HCT116 (cell line): ENCODE measurements at regions not wholly inside any gene's neighbourhood (a gene's known extent, or its start where the extent isn't known, plus 50 kb on each side); places are given as distances from the start of the nearest gene placed in this dataset.
"Not testable (repeated sequence)": the region's sequence is repeated elsewhere in the genome, so short reads cannot be mapped to it uniquely, and the experiment has no call there.

ENCODE experiments used
- CBX3 ChIP-seq: IDR thresholded peaks from 2 replicates; pipeline ENCODE4 v1.6.1; 2012; ENCODE audit warnings: low read depth
- CEBPB ChIP-seq: IDR thresholded peaks from 2 replicates; pipeline ENCODE4 v1.6.1; 2012; ENCODE audit warnings: low read depth
- EZH2 ChIP-seq: fragments of 200-600 bp; sonication (generic); IDR thresholded peaks from 2 replicates; pipeline ENCODE4 v1.6.1; 2017; ENCODE audit warnings: antibody characterized with exemption, mixed run types
- POLR2A ChIP-seq: IDR thresholded peaks from 2 replicates; pipeline ENCODE4 v1.7.0; 2011; ENCODE audit warnings: borderline replicate concordance; ENCODE audit not compliant: insufficient read depth, insufficient read length; ENCODE audit errors: extremely low read depth
- POLR2AphosphoS5 ChIP-seq: IDR thresholded peaks from 2 replicates; pipeline ENCODE4 v1.6.1; 2011; ENCODE audit warnings: mild to moderate bottlenecking, low read depth, low read length, moderate library complexity
- RAD21 ChIP-seq: IDR thresholded peaks from 2 replicates; pipeline ENCODE4 v1.6.1; 2012; ENCODE audit warnings: low read depth, mild to moderate bottlenecking
- SP1 ChIP-seq: IDR thresholded peaks from 2 replicates; pipeline ENCODE4 v1.6.1; 2012; ENCODE audit warnings: low read depth
- TCF7L2 ChIP-seq: IDR thresholded peaks from 2 replicates; pipeline ENCODE4 v1.7.0; 2011; ENCODE audit warnings: borderline replicate concordance, inconsistent platforms; ENCODE audit not compliant: insufficient read depth, insufficient read length; ENCODE audit errors: extremely low read depth
- ZFX ChIP-seq: fragments of 450-650 bp; IDR thresholded peaks from 2 replicates; pipeline ENCODE4 v1.6.1; 2017
- TF ChIP-seq, protein P1 (sequence below), 3 experiments: fragments of 200-600 bp in 1 of 3; sonication (generic) in 1 of 3; IDR thresholded peaks in 2 of 3; conservative IDR thresholded peaks in 1 of 3; 2 replicates each; pipeline ENCODE4 v1.5.1; 2012 to 2017; ENCODE audit warnings: low read depth in 2 of 3, low read length in 2 of 3, antibody characterized with exemption in 1 of 3, borderline replicate concordance in 1 of 3, control low read depth in 1 of 3, mild to moderate bottlenecking in 1 of 3, mixed read lengths in 1 of 3, mixed run types in 1 of 3, moderate library complexity in 1 of 3; ENCODE audit not compliant: insufficient read depth in 1 of 3
- TF ChIP-seq, protein P2 (sequence below): IDR thresholded peaks from 2 replicates; pipeline ENCODE4 v1.6.1; 2011; ENCODE audit warnings: mild to moderate bottlenecking, low read length, moderate library complexity; ENCODE audit not compliant: insufficient replicate concordance; ENCODE audit errors: extremely low read depth
- TF ChIP-seq, protein P3 (sequence below): IDR thresholded peaks from 2 replicates; pipeline ENCODE4 v1.6.1; 2012; ENCODE audit warnings: low read depth

DNA sequence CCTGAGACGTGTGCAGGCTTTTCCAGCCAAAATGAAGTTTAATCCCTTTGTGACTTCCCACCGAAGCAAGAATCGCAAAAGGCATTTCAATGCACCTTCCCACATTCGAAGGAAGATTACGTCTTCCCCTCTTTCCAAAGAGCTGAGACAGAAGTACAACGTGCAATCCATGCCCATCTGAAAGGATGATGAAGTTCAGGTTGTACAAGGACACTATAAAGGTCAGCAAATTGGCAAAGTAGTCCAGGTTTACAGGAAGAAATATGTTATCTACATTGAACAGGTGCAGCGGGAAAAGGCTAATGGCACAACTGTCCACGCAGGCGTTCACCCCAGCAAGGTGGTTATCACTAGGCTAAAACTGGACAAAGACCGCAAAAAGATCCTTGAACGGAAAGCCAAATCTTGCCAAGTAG, 83.6 kb upstream of the PPP2R5C start:
- TF ChIP-seq, protein P1, sequence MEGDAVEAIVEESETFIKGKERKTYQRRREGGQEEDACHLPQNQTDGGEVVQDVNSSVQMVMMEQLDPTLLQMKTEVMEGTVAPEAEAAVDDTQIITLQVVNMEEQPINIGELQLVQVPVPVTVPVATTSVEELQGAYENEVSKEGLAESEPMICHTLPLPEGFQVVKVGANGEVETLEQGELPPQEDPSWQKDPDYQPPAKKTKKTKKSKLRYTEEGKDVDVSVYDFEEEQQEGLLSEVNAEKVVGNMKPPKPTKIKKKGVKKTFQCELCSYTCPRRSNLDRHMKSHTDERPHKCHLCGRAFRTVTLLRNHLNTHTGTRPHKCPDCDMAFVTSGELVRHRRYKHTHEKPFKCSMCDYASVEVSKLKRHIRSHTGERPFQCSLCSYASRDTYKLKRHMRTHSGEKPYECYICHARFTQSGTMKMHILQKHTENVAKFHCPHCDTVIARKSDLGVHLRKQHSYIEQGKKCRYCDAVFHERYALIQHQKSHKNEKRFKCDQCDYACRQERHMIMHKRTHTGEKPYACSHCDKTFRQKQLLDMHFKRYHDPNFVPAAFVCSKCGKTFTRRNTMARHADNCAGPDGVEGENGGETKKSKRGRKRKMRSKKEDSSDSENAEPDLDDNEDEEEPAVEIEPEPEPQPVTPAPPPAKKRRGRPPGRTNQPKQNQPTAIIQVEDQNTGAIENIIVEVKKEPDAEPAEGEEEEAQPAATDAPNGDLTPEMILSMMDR (IDR thresholded peaks at IDR 0.05 in 2 of 3, conservative IDR thresholded peaks at IDR 0.05 in 1 of 3; ENCODE audit: borderline replicate concordance in 1 of 3, insufficient read depth in 1 of 3, low read depth in 2 of 3, low read length in 2 of 3) = not testable (repeated sequence)
- TF ChIP-seq, protein P2, sequence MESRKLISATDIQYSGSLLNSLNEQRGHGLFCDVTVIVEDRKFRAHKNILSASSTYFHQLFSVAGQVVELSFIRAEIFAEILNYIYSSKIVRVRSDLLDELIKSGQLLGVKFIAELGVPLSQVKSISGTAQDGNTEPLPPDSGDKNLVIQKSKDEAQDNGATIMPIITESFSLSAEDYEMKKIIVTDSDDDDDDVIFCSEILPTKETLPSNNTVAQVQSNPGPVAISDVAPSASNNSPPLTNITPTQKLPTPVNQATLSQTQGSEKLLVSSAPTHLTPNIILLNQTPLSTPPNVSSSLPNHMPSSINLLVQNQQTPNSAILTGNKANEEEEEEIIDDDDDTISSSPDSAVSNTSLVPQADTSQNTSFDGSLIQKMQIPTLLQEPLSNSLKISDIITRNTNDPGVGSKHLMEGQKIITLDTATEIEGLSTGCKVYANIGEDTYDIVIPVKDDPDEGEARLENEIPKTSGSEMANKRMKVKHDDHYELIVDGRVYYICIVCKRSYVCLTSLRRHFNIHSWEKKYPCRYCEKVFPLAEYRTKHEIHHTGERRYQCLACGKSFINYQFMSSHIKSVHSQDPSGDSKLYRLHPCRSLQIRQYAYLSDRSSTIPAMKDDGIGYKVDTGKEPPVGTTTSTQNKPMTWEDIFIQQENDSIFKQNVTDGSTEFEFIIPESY = not testable (repeated sequence)
- not testable (repeated sequence) for TF ChIP-seq POLR2AphosphoS5, CBX3, EZH2, POLR2A, CEBPB, SP1, TCF7L2, RAD21, ZFX
- TF ChIP-seq, protein P3, sequence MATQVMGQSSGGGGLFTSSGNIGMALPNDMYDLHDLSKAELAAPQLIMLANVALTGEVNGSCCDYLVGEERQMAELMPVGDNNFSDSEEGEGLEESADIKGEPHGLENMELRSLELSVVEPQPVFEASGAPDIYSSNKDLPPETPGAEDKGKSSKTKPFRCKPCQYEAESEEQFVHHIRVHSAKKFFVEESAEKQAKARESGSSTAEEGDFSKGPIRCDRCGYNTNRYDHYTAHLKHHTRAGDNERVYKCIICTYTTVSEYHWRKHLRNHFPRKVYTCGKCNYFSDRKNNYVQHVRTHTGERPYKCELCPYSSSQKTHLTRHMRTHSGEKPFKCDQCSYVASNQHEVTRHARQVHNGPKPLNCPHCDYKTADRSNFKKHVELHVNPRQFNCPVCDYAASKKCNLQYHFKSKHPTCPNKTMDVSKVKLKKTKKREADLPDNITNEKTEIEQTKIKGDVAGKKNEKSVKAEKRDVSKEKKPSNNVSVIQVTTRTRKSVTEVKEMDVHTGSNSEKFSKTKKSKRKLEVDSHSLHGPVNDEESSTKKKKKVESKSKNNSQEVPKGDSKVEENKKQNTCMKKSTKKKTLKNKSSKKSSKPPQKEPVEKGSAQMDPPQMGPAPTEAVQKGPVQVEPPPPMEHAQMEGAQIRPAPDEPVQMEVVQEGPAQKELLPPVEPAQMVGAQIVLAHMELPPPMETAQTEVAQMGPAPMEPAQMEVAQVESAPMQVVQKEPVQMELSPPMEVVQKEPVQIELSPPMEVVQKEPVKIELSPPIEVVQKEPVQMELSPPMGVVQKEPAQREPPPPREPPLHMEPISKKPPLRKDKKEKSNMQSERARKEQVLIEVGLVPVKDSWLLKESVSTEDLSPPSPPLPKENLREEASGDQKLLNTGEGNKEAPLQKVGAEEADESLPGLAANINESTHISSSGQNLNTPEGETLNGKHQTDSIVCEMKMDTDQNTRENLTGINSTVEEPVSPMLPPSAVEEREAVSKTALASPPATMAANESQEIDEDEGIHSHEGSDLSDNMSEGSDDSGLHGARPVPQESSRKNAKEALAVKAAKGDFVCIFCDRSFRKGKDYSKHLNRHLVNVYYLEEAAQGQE = not testable (repeated sequence)
